Coronary artery (tissue), 2 donors: ENCODE measurements at regions not wholly inside any gene's neighbourhood (a gene's known extent, or its start where the extent isn't known, plus 50 kb on each side); places are given as distances from the start of the nearest gene placed in this dataset.

Experiments used
- DNase-seq: peaks from one replicate; pipeline ENCODE4 v3.0.0-alpha.2; 2017; ENCODE audit warnings: low spot score
- H3K27ac ChIP-seq, 2 donors: fragments of 200-600 bp; sonication (generic); one replicate each; pipeline ENCODE4 v1.5.1; 2016 to 2019
- H3K4me3 ChIP-seq: fragments of 200-600 bp; sonication (generic); 2 replicates; pipeline ENCODE4 v1.5.1; 2016; ENCODE audit warnings: mild to moderate bottlenecking, moderate library complexity
- TF ChIP-seq, protein P1 (sequence below): fragments of 200-600 bp; sonication (generic); IDR thresholded peaks from one replicate; pipeline ENCODE4 v1.5.1; 2019; ENCODE audit warnings: antibody characterized with exemption

DNA sequence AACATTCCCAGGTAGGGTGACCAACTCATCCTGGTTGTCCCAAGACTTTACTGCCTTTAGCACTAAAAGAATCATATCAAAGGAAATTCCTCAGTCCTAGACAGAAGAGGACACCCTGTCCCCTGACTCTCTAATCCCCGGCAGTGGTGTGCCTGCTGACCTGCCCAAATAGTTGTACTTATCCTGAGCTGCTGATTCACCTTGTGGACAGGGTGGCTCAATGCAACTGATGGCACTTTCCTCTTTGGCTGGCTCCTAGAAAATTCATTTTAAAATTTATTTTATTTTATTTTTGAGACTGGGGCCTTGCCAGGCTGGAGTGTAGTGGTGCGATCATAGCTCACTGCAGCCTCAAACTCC lies 111.7 kb downstream of the JCAD start:
- peak overlapping the region; percentile 93 to 96 for H3K27ac ChIP-seq
- TF ChIP-seq, protein P1, sequence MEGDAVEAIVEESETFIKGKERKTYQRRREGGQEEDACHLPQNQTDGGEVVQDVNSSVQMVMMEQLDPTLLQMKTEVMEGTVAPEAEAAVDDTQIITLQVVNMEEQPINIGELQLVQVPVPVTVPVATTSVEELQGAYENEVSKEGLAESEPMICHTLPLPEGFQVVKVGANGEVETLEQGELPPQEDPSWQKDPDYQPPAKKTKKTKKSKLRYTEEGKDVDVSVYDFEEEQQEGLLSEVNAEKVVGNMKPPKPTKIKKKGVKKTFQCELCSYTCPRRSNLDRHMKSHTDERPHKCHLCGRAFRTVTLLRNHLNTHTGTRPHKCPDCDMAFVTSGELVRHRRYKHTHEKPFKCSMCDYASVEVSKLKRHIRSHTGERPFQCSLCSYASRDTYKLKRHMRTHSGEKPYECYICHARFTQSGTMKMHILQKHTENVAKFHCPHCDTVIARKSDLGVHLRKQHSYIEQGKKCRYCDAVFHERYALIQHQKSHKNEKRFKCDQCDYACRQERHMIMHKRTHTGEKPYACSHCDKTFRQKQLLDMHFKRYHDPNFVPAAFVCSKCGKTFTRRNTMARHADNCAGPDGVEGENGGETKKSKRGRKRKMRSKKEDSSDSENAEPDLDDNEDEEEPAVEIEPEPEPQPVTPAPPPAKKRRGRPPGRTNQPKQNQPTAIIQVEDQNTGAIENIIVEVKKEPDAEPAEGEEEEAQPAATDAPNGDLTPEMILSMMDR = no peak
- no peak for DNase-seq
- peak overlapping the region; percentile 49 for H3K4me3 ChIP-seq

DNA sequence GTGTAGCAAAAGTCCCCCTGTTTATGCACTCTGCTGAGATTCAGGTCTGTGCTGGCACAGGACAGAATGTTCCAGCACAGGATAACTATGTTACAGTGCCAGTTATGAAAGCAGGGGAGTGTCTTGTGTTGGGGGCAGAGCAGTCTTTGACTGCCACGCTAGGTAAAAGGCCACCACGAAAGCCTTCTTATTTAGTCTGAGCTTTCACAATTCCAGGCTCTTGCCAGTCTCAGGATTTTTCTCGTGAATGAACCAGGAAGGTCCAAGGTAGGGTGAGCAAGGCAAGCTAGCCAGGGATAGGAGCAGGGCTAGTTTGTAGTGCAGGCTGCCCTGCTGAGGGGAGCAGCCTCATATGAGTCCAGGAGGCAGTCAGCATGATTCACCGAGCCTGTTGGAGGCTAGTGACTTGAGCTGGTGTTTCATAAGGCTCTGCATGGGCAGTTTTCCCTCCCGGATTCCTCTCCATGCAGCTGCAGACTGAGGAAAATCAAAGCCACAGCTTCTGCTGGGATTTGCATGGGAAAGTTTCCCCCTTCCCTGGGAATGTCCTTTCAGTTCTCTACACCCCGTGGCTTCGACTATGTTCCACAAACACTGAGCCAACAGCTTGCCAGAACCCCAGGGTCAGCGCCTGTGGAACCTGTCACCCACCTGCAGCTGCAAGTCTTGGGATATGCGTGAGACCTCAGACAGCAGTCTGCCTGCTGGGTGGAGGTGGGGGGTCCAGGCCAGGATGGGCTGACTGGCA lies 112.3 kb downstream of the JCAD start:
- TF ChIP-seq, protein P1 = no peak
- peak; percentile 91 for DNase-seq
- Histone ChIP-seq H3K27ac (peak overlapping the region; percentile 93 to 96), H3K4me3 (peak overlapping the region; percentile 49)

DNA sequence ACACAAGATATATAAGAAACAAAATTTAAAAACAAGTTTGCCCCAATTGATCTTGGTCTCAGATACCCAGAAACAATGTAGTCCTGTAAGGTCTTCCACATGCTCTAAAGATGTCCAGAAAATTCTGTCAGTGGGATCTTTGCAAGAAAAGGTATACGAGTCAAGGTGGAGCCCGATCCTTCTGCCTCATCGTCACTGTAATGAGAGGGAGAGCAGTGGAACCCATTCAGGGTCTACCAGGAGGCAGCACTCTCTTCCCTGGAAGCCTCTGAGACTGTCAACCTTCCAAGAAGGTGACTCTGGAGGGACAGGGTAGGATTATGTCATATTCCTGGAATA lies 112.8 kb downstream of the JCAD start:
- H3K4me3 ChIP-seq = no peak overlapping the region
- H3K27ac ChIP-seq = peak overlapping the region; percentile 93 to 96
- no peak for DNase-seq
- TF ChIP-seq, protein P1 = no peak

DNA sequence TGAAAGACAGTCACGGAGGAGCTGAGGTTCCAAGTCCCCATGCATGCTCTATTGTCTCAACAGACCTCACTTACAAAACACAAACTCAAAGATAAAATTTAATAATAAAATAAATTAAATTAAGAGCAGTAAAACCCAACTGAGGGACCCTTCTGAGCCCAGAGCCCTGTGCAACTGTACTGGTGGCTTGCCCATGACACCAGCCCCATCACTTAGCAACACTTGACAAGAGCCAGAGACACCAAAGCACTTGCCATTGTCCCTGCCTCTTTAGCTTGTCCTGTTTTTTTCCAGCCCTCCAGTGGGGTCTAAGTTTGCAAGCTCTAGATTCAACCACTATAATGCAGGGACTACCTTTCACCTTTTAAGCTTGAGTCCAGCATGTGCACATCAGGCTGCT lies 117.9 kb downstream of the JCAD start:
- DNase-seq = no peak
- Histone ChIP-seq H3K27ac (no peak overlapping the region), H3K4me3 (no peak overlapping the region)
- TF ChIP-seq, protein P1 = no peak

DNA sequence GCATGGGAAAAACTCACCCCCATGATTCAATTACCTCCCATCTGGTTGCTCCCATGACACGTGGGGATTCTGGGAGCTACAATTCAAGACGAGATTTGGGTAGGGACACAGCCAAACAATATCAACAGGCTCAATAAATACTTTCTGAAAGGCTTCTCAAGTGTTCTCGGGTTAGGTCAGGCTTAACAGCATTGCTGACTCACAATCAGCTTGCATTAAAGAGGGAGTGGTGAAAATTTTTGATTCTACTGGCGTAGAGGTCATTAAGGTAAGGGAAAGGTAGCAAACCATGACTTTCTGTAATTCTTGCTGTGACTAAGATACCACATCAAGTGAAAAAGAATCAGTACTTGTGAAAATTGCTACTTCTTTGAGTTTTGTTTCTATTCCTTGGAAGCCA lies 126.4 kb downstream of the JCAD start:
- Histone ChIP-seq H3K4me3 (no peak overlapping the region), H3K27ac (no peak overlapping the region)
- DNase-seq = no peak
- TF ChIP-seq, protein P1 = no peak

DNA sequence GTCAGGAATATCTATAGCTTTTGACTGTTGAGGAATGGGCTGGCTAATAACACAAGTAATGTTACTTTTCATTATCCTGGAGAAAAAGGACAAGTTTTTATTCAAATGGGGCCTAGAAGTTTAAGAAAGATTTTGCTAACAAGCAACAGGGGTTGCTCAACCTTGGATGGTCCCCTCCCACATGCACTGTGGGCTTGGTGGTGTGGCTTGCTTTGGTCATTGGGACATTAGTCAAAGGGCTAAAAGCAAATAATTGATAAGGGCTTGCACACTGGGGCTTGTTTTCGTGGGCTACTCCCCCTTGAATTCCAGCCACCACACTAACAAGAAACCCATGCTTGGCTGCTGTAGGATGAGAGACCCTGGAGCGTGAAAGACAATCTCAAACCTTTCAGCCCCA lies 127.6 kb downstream of the JCAD start:
- Histone ChIP-seq H3K4me3 (no peak overlapping the region), H3K27ac (no peak overlapping the region)
- TF ChIP-seq, protein P1 = no peak
- no peak for DNase-seq

DNA sequence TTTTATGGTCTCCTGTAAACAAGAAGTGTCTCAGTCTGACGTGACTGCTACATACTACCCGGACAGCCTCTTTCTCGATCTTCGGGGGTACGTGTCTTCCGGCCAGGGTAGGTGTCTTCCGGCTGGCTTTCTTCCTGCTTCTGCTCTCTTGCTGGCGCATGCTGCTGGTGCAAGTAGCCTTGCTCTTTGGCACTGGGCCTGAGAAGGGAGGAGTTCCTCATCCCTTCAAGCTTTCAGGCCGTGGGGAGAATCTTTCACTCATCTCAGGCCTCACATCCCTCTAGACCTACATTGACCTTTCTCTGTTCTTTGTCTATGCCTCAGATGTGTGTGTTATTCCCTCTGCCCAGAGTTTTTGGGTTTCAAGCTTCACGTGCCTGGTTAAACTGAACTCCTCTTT lies 130.4 kb downstream of the JCAD start:
- Histone ChIP-seq H3K4me3 (no peak overlapping the region), H3K27ac (no peak overlapping the region)
- TF ChIP-seq, protein P1 = no peak
- DNase-seq = no peak
